ENCODE measurements at regions not wholly inside any gene's neighbourhood (a gene's known extent, or its start where the extent isn't known, plus 50 kb on each side); places are given as distances from the start of the nearest gene placed in this dataset.

- peak; percentile 37 to 44 for DNase-seq
- Histone ChIP-seq H3K36me3 (ENCODE audit: low read depth) (no peaks in the 10 kb centered on the region), H3K27me3 (ENCODE audit: insufficient read depth, low read depth) (no peaks in the 10 kb centered on the region), H3K4me1 (replicated peaks; ENCODE audit: insufficient read depth) (no peaks in the 10 kb centered on the region), H3K4me3 (no peak overlapping the region), H3K79me2 (ENCODE audit: low read depth) (no peaks in the 10 kb centered on the region), H3K9me3 (ENCODE audit: insufficient read depth, low read depth) (no peaks in the 10 kb centered on the region), H4K20me1 (ENCODE audit: insufficient read depth) (no peaks in the 10 kb centered on the region), H3F3A (ENCODE audit: insufficient read depth, low read depth) (no peaks in the 10 kb centered on the region), H2AFZ (no peak overlapping the region), H3K4me2 (no peak overlapping the region), H3K9me2 (ENCODE audit: insufficient read depth) (no peaks in the 10 kb centered on the region), H3K27ac (no peak overlapping the region)
- TF ChIP-seq EZH2 (IDR thresholded peaks at IDR 0.05; ENCODE audit: low read depth) (no peak), CTCF (conservative IDR thresholded peaks at IDR 0.05) (no peak)
- no TSS peak for BruUV-seq (replicated peaks)
- intact Hi-C loops (cut with micrococcal nuclease; ENCODE audit: unreplicated experiment), result loop anchor here (1.0 to 5.0 kb wide), 3 partner anchors 181 to 674 kb away; no protein-coding TSS in a partner anchor
- CTCF ChIA-PET, result interaction anchor here (0.7 kb wide), 1 partner anchor 101 kb away, joined by 3 read pairs; no protein-coding TSS in a partner anchor
- POLR2A ChIA-PET (ENCODE audit: unreplicated experiment), result no interaction called here
Measured at GRCh38 chr4:156294577-156294976, 340.9 kb upstream of the CTSO start.

- Histone ChIP-seq H3K4me3 (no peak overlapping the region), H4K20me1 (ENCODE audit: insufficient read depth) (no peaks in the 10 kb centered on the region), H3K9me3 (ENCODE audit: insufficient read depth, low read depth) (no peaks in the 10 kb centered on the region), H3K4me2 (no peak overlapping the region), H3K4me1 (replicated peaks; ENCODE audit: insufficient read depth) (no peaks in the 10 kb centered on the region), H3F3A (ENCODE audit: insufficient read depth, low read depth) (no peaks in the 10 kb centered on the region), H2AFZ (no peak overlapping the region), H3K9me2 (ENCODE audit: insufficient read depth) (no peaks in the 10 kb centered on the region), H3K27ac (no peak overlapping the region), H3K27me3 (ENCODE audit: insufficient read depth, low read depth) (no peaks in the 10 kb centered on the region), H3K36me3 (ENCODE audit: low read depth) (no peaks in the 10 kb centered on the region), H3K79me2 (ENCODE audit: low read depth) (no peaks in the 10 kb centered on the region)
- no peak for DNase-seq
- POLR2A ChIA-PET (ENCODE audit: unreplicated experiment), result no interaction called here
- intact Hi-C loops (cut with micrococcal nuclease; ENCODE audit: unreplicated experiment), result loop anchor here (1.0 to 5.0 kb wide), 3 partner anchors 182 to 675 kb away; no protein-coding TSS in a partner anchor
- no TSS peak for BruUV-seq (replicated peaks)
- CTCF ChIA-PET, result interaction anchor here (0.5 to 0.7 kb wide), 2 partner anchors 102 to 122 kb away, joined by 3 read pairs; no protein-coding TSS in a partner anchor
- TF ChIP-seq EZH2 (IDR thresholded peaks at IDR 0.05; ENCODE audit: low read depth), result no peak
Measured at GRCh38 chr4:156293657-156294297, 340.1 kb upstream of the CTSO start.

- no peak for TF ChIP-seq CTCF (conservative IDR thresholded peaks at IDR 0.05)
- no peak for TF ChIP-seq EZH2 (IDR thresholded peaks at IDR 0.05; ENCODE audit: low read depth)
- no TSS peak for BruUV-seq (replicated peaks)
- no peak overlapping the region for H3K4me3 ChIP-seq
- H3K4me2 ChIP-seq, result no peak overlapping the region
- intact Hi-C loops (cut with micrococcal nuclease; ENCODE audit: unreplicated experiment), result loop anchor here (5.0 kb wide), 1 partner anchor 481 kb away; no protein-coding TSS in a partner anchor
- H3K4me1 ChIP-seq (replicated peaks; ENCODE audit: insufficient read depth), result no peaks in the 10 kb centered on the region
- H3K9me2 ChIP-seq (ENCODE audit: insufficient read depth), result no peaks in the 10 kb centered on the region
- no peaks in the 10 kb centered on the region for H3K36me3 ChIP-seq (ENCODE audit: low read depth)
- POLR2A ChIA-PET (ENCODE audit: unreplicated experiment), result no interaction called here
- no peaks in the 10 kb centered on the region for H4K20me1 ChIP-seq (ENCODE audit: insufficient read depth)
- H3K27me3 ChIP-seq (ENCODE audit: insufficient read depth, low read depth), result no peaks in the 10 kb centered on the region
- H3K79me2 ChIP-seq (ENCODE audit: low read depth), result no peaks in the 10 kb centered on the region
- no peak overlapping the region for H2AFZ ChIP-seq
- DNase-seq, result no peak
- H3K9me3 ChIP-seq (ENCODE audit: insufficient read depth, low read depth), result no peaks in the 10 kb centered on the region
- H3F3A ChIP-seq (ENCODE audit: insufficient read depth, low read depth), result no peaks in the 10 kb centered on the region
- no peak overlapping the region for H3K27ac ChIP-seq
- CTCF ChIA-PET, result no interaction called here
Measured at GRCh38 chr4:156291317-156291716, 337.7 kb upstream of the CTSO start.
